ENCODE measurements at regions not wholly inside any gene's neighbourhood (a gene's known extent, or its start where the extent isn't known, plus 50 kb on each side); places are given as distances from the start of the nearest gene placed in this dataset.
"Not testable (repeated sequence)": the region's sequence is repeated elsewhere in the genome, so short reads cannot be mapped to it uniquely, and the experiment has no call there.

GRCh38 chr16:50497592-50497991 lies 50.6 kb upstream of the NKD1 start:
- intact Hi-C loops (cut with DNase I), result no loop called here
- 73% methylated on average over 3 of the region's 3 CpGs for WGBS
- Histone ChIP-seq H3K4me1 (ENCODE audit: control insufficient read depth, insufficient read depth, low read length) (no peaks in the 10 kb centered on the region), H3K27me3 (ENCODE audit: control insufficient read depth, insufficient read depth) (no peaks in the 10 kb centered on the region), H3K9me3 (ENCODE audit: control insufficient read depth, low read length) (peaks cover 2% of the 10 kb centered on the region), H3K4me3 (ENCODE audit: low read length) (no peak overlapping the region), H3K27ac (ENCODE audit: low read length) (no peak overlapping the region)
- no peak for ATAC-seq
- no peak for DNase-seq

GRCh38 chr16:50496990-50497389 lies 51.2 kb upstream of the NKD1 start:
- H3K27me3 ChIP-seq (ENCODE audit: control insufficient read depth, insufficient read depth), result no peaks in the 10 kb centered on the region
- ATAC-seq, result no peak
- no peak overlapping the region for H3K27ac ChIP-seq (ENCODE audit: low read length)

GRCh38 chr16:50495673-50496072 lies 52.5 kb upstream of the NKD1 start:
- H3K9me3 ChIP-seq (ENCODE audit: control insufficient read depth, low read length), result no peaks in the 10 kb centered on the region
- intact Hi-C loops (cut with DNase I), result no loop called here
- H3K4me1 ChIP-seq (ENCODE audit: control insufficient read depth, insufficient read depth, low read length), result no peaks in the 10 kb centered on the region
- no peaks in the 10 kb centered on the region for H3K27me3 ChIP-seq (ENCODE audit: control insufficient read depth, insufficient read depth)
- H3K4me3 ChIP-seq (ENCODE audit: low read length), result no peak overlapping the region
- H3K27ac ChIP-seq (ENCODE audit: low read length), result no peak overlapping the region
- ATAC-seq (no peak), DNase-seq (no peak)
- WGBS, result 88% methylated on average over 7 of the region's 7 CpGs

More at GRCh38 chr16:50496990-50497389, 51.2 kb upstream of the NKD1 start:
- intact Hi-C loops (cut with DNase I), result no loop called here
- Histone ChIP-seq H3K9me3 (ENCODE audit: control insufficient read depth, low read length) (peaks cover under 1% of the 10 kb centered on the region), H3K4me3 (ENCODE audit: low read length) (no peak overlapping the region), H3K4me1 (ENCODE audit: control insufficient read depth, insufficient read depth, low read length) (no peaks in the 10 kb centered on the region)
- 90% methylated on average over 2 of the region's 2 CpGs for WGBS
- no peak for DNase-seq

- intact Hi-C loops (cut with DNase I), result no loop called here
- 80% methylated on average over 11 of the region's 11 CpGs for WGBS
- Histone ChIP-seq H3K27ac (ENCODE audit: low read length) (no peak overlapping the region), H3K4me1 (ENCODE audit: control insufficient read depth, insufficient read depth, low read length) (no peaks in the 10 kb centered on the region), H3K9me3 (ENCODE audit: control insufficient read depth, low read length) (no peaks in the 10 kb centered on the region), H3K4me3 (ENCODE audit: low read length) (no peak overlapping the region), H3K27me3 (ENCODE audit: control insufficient read depth, insufficient read depth) (no peaks in the 10 kb centered on the region)
- DNase-seq (no peak), ATAC-seq (no peak)
Measured at GRCh38 chr16:50494501-50495491, 53.4 kb upstream of the NKD1 start.

- intact Hi-C loops (cut with DNase I), result no loop called here
- H3K4me1 ChIP-seq (ENCODE audit: control insufficient read depth, insufficient read depth, low read length), result no peaks in the 10 kb centered on the region
- ATAC-seq (no peak), DNase-seq (no peak)
- 86% methylated on average over 8 of the region's 8 CpGs for WGBS
- H3K9me3 ChIP-seq (ENCODE audit: control insufficient read depth, low read length), result no peaks in the 10 kb centered on the region
- no peak overlapping the region for H3K4me3 ChIP-seq (ENCODE audit: low read length)
- no peak overlapping the region for H3K27ac ChIP-seq (ENCODE audit: low read length)
- H3K27me3 ChIP-seq (ENCODE audit: control insufficient read depth, insufficient read depth), result no peaks in the 10 kb centered on the region
Measured at GRCh38 chr16:50491516-50491915, 56.7 kb upstream of the NKD1 start.

- DNase-seq (no peak), ATAC-seq (no peak)
- 88% methylated on average over 2 of the region's 2 CpGs for WGBS
- Histone ChIP-seq H3K4me1 (ENCODE audit: control insufficient read depth, insufficient read depth, low read length) (no peaks in the 10 kb centered on the region), H3K9me3 (ENCODE audit: control insufficient read depth, low read length) (no peaks in the 10 kb centered on the region), H3K4me3 (ENCODE audit: low read length) (no peak overlapping the region), H3K27ac (ENCODE audit: low read length) (no peak overlapping the region), H3K27me3 (ENCODE audit: control insufficient read depth, insufficient read depth) (no peaks in the 10 kb centered on the region)
- intact Hi-C loops (cut with DNase I), result no loop called here
Measured at GRCh38 chr16:50490828-50491227, 57.4 kb upstream of the NKD1 start.

- Histone ChIP-seq H3K4me3 (ENCODE audit: low read length) (no peak overlapping the region), H3K4me1 (ENCODE audit: control insufficient read depth, insufficient read depth, low read length) (no peaks in the 10 kb centered on the region), H3K27me3 (ENCODE audit: control insufficient read depth, insufficient read depth) (no peaks in the 10 kb centered on the region), H3K27ac (ENCODE audit: low read length) (no peak overlapping the region), H3K9me3 (ENCODE audit: control insufficient read depth, low read length) (no peaks in the 10 kb centered on the region)
- DNase-seq (no peak), ATAC-seq (no peak)
- intact Hi-C loops (cut with DNase I), result no loop called here
- WGBS, result 78% methylated on average over 3 of the region's 3 CpGs
Measured at GRCh38 chr16:50489182-50489581, 59.0 kb upstream of the NKD1 start.

- no peak for DNase-seq
- Histone ChIP-seq H3K4me3 (ENCODE audit: low read length) (no peak overlapping the region), H3K27ac (ENCODE audit: low read length) (no peak overlapping the region), H3K4me1 (ENCODE audit: control insufficient read depth, insufficient read depth, low read length) (no peaks in the 10 kb centered on the region), H3K9me3 (ENCODE audit: control insufficient read depth, low read length) (peaks cover 3% of the 10 kb centered on the region), H3K27me3 (ENCODE audit: control insufficient read depth, insufficient read depth) (no peaks in the 10 kb centered on the region)
- no peak for ATAC-seq
- 78% methylated on average over 5 of the region's 5 CpGs for WGBS
- intact Hi-C loops (cut with DNase I), result no loop called here
Measured at GRCh38 chr16:50487528-50487927, 60.7 kb upstream of the NKD1 start.

GRCh38 chr16:50486162-50486561 lies 62.0 kb upstream of the NKD1 start:
- H3K9me3 ChIP-seq (ENCODE audit: control insufficient read depth, low read length); ATAC-seq; H3K27ac ChIP-seq (ENCODE audit: low read length); H3K4me3 ChIP-seq (ENCODE audit: low read length); H3K27me3 ChIP-seq (ENCODE audit: control insufficient read depth, insufficient read depth); intact Hi-C loops (cut with DNase I); H3K4me1 ChIP-seq (ENCODE audit: control insufficient read depth, insufficient read depth, low read length); DNase-seq: not testable (repeated sequence)

GRCh38 chr16:50485232-50485631 lies 63.0 kb upstream of the NKD1 start:
- Histone ChIP-seq H3K27me3 (ENCODE audit: control insufficient read depth, insufficient read depth) (no peaks in the 10 kb centered on the region), H3K4me1 (ENCODE audit: control insufficient read depth, insufficient read depth, low read length) (no peaks in the 10 kb centered on the region), H3K9me3 (ENCODE audit: control insufficient read depth, low read length) (peaks cover 3% of the 10 kb centered on the region), H3K27ac (ENCODE audit: low read length) (no peak overlapping the region), H3K4me3 (ENCODE audit: low read length) (no peak overlapping the region)
- DNase-seq, result no peak
- intact Hi-C loops (cut with DNase I), result no loop called here
- ATAC-seq, result no peak
- 93% methylated on average over 2 of the region's 2 CpGs for WGBS

- intact Hi-C loops (cut with DNase I), result no loop called here
- no peak for DNase-seq
- Histone ChIP-seq H3K9me3 (ENCODE audit: control insufficient read depth, low read length) (peaks cover 3% of the 10 kb centered on the region), H3K4me3 (ENCODE audit: low read length) (no peak overlapping the region), H3K27me3 (ENCODE audit: control insufficient read depth, insufficient read depth) (no peaks in the 10 kb centered on the region), H3K4me1 (ENCODE audit: control insufficient read depth, insufficient read depth, low read length) (no peaks in the 10 kb centered on the region), H3K27ac (ENCODE audit: low read length) (no peak overlapping the region)
- ATAC-seq, result no peak
- 78% methylated on average over 5 of the region's 5 CpGs for WGBS
Measured at GRCh38 chr16:50482271-50482670, 65.9 kb upstream of the NKD1 start.
